ENCODE measurements at regions not wholly inside any gene's neighbourhood (a gene's known extent, or its start where the extent isn't known, plus 50 kb on each side); places are given as distances from the start of the nearest gene placed in this dataset.

GRCh38 chr5:13640270-13640669 is 304.2 kb downstream of the DNAH5 start:
- TF ChIP-seq POLR2A (IDR thresholded peaks at IDR 0.05; ENCODE audit: low read length), result no peak
- no peak for TF ChIP-seq GATA1 (IDR thresholded peaks at IDR 0.05; ENCODE audit: low read depth, low read length)
- DNase-seq, result no peak

GRCh38 chr5:13632676-13633075 is 311.8 kb downstream of the DNAH5 start:
- DNase-seq, result no peak
- TF ChIP-seq GATA1 (IDR thresholded peaks at IDR 0.05; ENCODE audit: low read depth, low read length) (no peak), POLR2A (IDR thresholded peaks at IDR 0.05; ENCODE audit: low read length) (no peak)

- TF ChIP-seq POLR2A (IDR thresholded peaks at IDR 0.05; ENCODE audit: low read length) (no peak), GATA1 (IDR thresholded peaks at IDR 0.05; ENCODE audit: low read depth, low read length) (no peak)
- DNase-seq, result no peak
Observed at GRCh38 chr5:13629218-13629617, 315.3 kb downstream of the DNAH5 start.

- TF ChIP-seq GATA1 (IDR thresholded peaks at IDR 0.05; ENCODE audit: low read depth, low read length) (no peak), POLR2A (IDR thresholded peaks at IDR 0.05; ENCODE audit: low read length) (no peak)
- DNase-seq, result no peak
Observed at GRCh38 chr5:13627673-13628454, 316.6 kb downstream of the DNAH5 start.

DNA sequence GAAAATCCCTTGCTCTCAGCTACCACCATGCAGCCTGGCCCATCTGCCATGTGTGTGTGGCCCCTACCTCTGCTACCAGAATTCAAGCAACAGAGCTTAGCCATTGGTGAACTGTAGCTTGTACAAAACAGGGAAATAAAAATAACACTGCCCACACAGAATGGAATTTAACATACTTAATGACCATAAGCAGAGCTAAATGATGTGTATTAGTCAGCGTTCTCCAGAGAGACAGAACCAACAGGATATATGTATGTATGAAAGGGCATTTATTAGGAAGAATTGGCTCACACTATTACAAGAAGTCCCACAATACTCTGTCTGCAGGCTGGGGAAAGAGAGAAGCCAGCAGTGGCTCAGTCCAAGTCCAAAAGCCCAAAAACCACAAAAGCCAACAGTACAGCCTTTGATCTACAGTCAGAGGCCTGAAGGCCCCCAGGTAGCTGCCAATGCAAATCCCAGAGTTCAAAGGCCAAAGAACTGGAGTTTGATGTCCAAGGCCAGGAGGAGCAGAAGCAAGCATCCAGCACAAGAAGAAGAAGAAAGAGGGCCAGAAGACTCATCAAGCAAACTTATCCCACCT is 318.8 kb downstream of the DNAH5 start:
- DNase-seq, result no peak
- TF ChIP-seq GATA1 (IDR thresholded peaks at IDR 0.05; ENCODE audit: low read depth, low read length) (no peak), POLR2A (IDR thresholded peaks at IDR 0.05; ENCODE audit: low read length) (no peak)

DNA sequence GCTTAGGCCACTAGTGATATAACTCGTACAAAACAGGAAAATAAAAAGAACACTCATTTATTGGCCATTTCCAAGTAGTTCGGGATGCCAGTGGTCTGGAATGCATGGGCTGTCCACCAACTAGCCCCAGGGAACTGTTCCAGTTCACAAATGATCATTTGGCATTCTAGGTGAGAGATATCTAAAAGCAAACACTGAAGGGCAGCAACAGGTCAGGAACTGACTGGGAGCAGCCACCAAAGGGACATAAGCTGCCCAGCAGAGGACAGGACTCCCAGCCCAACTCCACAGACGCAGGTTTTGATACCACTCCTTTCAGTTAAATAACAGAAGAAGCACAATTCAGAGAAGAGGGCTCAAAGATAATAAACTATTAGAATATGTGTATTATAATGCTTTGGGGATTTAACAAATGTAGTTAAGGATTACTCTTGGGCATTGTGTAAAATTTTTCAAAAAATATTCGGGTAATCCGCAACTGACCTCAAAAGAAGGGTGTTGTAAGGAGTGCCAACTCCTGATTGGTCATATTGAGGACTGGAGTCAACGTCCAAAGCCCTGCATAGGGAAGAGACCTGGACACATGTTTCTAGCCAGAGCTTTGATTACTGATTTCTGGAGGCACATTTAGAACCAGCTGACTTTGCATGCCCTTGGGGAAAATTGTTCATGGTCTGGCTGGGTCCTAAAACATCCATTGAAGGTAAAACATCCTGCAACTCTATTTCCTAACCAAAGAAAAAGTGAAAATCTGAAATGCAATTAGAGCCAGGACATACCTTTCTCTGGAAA is 320.0 kb downstream of the DNAH5 start:
- no peak for DNase-seq
- no peak for TF ChIP-seq GATA1 (IDR thresholded peaks at IDR 0.05; ENCODE audit: low read depth, low read length)
- no peak for TF ChIP-seq POLR2A (IDR thresholded peaks at IDR 0.05; ENCODE audit: low read length)

GRCh38 chr5:13613621-13614020 is 330.9 kb downstream of the DNAH5 start:
- DNase-seq, result no peak
- TF ChIP-seq GATA1 (IDR thresholded peaks at IDR 0.05; ENCODE audit: low read depth, low read length) (no peak), POLR2A (IDR thresholded peaks at IDR 0.05; ENCODE audit: low read length) (no peak)

DNA sequence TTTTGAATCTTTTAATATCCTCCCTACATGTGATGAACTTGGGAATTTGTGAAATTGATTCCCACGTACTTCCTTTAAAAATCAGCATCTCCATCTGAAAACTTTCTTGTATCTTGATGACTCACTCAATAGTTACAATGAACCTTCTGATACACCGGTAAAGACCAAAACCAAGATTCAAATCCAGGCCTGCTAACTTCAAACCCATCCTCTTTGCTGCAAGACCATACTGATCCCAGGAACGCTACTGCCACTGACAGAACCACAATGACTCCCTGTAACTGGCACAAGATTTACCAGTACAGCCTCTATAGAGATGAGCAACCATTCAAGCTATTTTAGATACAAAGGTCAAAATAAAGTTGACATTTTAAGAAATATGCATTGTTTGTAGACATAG is 332.9 kb downstream of the DNAH5 start:
- DNase-seq, result no peak
- TF ChIP-seq GATA1 (IDR thresholded peaks at IDR 0.05; ENCODE audit: low read depth, low read length) (no peak), POLR2A (IDR thresholded peaks at IDR 0.05; ENCODE audit: low read length) (no peak)

- TF ChIP-seq POLR2A (IDR thresholded peaks at IDR 0.05; ENCODE audit: low read length), result no peak
- no peak for TF ChIP-seq GATA1 (IDR thresholded peaks at IDR 0.05; ENCODE audit: low read depth, low read length)
- no peak for DNase-seq
Observed at GRCh38 chr5:13609504-13609903, 335.0 kb downstream of the DNAH5 start.

DNA sequence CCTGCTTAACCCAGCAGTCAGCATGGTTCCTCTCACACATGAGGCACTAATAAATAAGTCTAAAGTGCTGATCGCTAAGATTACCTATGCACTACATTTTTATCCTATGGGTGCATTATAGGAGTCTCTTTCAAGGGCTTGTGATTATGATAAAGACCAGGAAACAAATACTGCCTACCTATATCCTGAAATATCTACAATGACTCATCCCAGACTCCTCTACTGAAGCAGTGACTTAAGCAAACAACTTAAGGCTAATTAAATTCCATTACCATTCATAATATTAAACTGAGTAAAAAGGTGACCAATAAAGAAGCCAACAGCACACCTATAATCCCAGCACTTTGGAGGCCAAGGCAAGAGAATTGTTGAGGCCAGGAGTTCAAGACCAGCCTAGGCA is 338.4 kb downstream of the DNAH5 start:
- no peak for DNase-seq
- no peak for TF ChIP-seq POLR2A (IDR thresholded peaks at IDR 0.05; ENCODE audit: low read length)
- no peak for TF ChIP-seq GATA1 (IDR thresholded peaks at IDR 0.05; ENCODE audit: low read depth, low read length)

- DNase-seq, result no peak
- no peak for TF ChIP-seq GATA1 (IDR thresholded peaks at IDR 0.05; ENCODE audit: low read depth, low read length)
- TF ChIP-seq POLR2A (IDR thresholded peaks at IDR 0.05; ENCODE audit: low read length), result no peak
Observed at GRCh38 chr5:13601112-13601511, 343.4 kb downstream of the DNAH5 start.

GRCh38 chr5:13595978-13596377 is 348.5 kb downstream of the DNAH5 start:
- TF ChIP-seq GATA1 (IDR thresholded peaks at IDR 0.05; ENCODE audit: low read depth, low read length) (no peak), POLR2A (IDR thresholded peaks at IDR 0.05; ENCODE audit: low read length) (no peak)
- DNase-seq, result no peak

GRCh38 chr5:13591621-13592020 is 352.9 kb downstream of the DNAH5 start:
- no peak for DNase-seq
- TF ChIP-seq POLR2A (IDR thresholded peaks at IDR 0.05; ENCODE audit: low read length) (no peak), GATA1 (IDR thresholded peaks at IDR 0.05; ENCODE audit: low read depth, low read length) (no peak)

DNA sequence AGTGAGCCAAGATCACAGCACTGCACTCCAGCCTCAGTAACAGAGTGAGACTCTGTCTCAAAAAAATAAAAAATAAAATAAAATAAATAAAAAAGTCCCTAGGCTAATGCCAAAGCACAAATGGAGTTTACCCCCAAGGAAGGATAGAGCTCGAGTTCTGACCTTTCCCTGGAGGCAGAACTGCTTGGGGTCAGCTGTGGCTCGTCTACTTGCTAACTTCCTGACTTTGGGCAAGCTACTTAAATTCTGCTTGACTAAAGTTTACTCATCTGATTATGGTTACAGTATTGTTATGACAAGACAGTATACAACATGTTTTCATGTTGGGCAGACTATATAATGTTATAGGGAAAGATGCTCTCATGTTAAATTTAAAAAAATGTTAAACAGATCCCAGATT is 359.2 kb downstream of the DNAH5 start:
- TF ChIP-seq POLR2A (IDR thresholded peaks at IDR 0.05; ENCODE audit: low read length), result no peak
- no peak for TF ChIP-seq GATA1 (IDR thresholded peaks at IDR 0.05; ENCODE audit: low read depth, low read length)
- DNase-seq, result no peak
